ENCODE measurements at regions not wholly inside any gene's neighbourhood (a gene's known extent, or its start where the extent isn't known, plus 50 kb on each side); places are given as distances from the start of the nearest gene placed in this dataset.

DNA sequence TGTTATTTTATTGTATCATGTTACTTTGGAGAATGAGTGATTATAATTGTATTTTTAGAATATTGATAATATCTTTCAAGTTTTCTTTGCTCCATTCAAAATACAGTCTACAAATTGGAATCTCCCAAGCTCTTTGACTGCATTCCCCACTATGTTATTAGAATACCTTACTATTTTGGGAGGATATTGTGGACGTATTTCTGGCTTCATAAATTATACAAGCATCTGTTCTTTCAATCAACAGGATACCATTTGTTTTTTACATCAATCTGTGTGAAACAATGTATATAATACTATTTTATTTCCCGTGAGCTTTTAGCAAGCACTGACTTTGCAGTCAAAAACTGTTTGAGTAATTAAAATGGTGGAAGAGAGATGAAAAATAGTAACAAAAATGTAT is 226.5 kb downstream of the PTPRC start:
- H3K9me2 ChIP-seq (replicated peaks; ENCODE audit: insufficient read depth, low read length) = no peaks in the 10 kb centered on the region
- H3K4me2 ChIP-seq (ENCODE audit: low read depth, low read length, poor library complexity, severe bottlenecking) = no peak overlapping the region
- H3K9ac ChIP-seq (ENCODE audit: low read length) = no peak overlapping the region
- H3K79me2 ChIP-seq (ENCODE audit: insufficient read depth, low read length) = peaks cover 71% of the 10 kb centered on the region
- peaks cover 42% of the 10 kb centered on the region; the same call in 1 of the 2 replicates for H3K36me3 ChIP-seq (ENCODE audit: low read length)
- H3K9me3 ChIP-seq (ENCODE audit: insufficient read depth, low read length) = no peaks in the 10 kb centered on the region
- H2AFZ ChIP-seq (ENCODE audit: low read depth, low read length, severe bottlenecking) = no peak overlapping the region
- peaks cover 26% of the 10 kb centered on the region for H3F3A ChIP-seq (ENCODE audit: insufficient read depth)
- TF ChIP-seq, protein P1, sequence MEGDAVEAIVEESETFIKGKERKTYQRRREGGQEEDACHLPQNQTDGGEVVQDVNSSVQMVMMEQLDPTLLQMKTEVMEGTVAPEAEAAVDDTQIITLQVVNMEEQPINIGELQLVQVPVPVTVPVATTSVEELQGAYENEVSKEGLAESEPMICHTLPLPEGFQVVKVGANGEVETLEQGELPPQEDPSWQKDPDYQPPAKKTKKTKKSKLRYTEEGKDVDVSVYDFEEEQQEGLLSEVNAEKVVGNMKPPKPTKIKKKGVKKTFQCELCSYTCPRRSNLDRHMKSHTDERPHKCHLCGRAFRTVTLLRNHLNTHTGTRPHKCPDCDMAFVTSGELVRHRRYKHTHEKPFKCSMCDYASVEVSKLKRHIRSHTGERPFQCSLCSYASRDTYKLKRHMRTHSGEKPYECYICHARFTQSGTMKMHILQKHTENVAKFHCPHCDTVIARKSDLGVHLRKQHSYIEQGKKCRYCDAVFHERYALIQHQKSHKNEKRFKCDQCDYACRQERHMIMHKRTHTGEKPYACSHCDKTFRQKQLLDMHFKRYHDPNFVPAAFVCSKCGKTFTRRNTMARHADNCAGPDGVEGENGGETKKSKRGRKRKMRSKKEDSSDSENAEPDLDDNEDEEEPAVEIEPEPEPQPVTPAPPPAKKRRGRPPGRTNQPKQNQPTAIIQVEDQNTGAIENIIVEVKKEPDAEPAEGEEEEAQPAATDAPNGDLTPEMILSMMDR (IDR thresholded peaks at IDR 0.05; ENCODE audit: insufficient read depth, low read length, poor library complexity, severe bottlenecking) = no peak
- TF ChIP-seq EZH2phosphoT487 (conservative IDR thresholded peaks at IDR 0.05; ENCODE audit: low read length) = no peak
- no peak overlapping the region for H3K27ac ChIP-seq (ENCODE audit: low read depth, low read length)
- H4K20me1 ChIP-seq (ENCODE audit: low read depth, low read length) = peaks cover 21% of the 10 kb centered on the region; the same call in 1 of the 2 replicates
- H3K4me3 ChIP-seq (ENCODE audit: insufficient read depth, low read length, poor library complexity, severe bottlenecking) = no peak overlapping the region
- no peaks in the 10 kb centered on the region for H3K27me3 ChIP-seq (ENCODE audit: low read length)

DNA sequence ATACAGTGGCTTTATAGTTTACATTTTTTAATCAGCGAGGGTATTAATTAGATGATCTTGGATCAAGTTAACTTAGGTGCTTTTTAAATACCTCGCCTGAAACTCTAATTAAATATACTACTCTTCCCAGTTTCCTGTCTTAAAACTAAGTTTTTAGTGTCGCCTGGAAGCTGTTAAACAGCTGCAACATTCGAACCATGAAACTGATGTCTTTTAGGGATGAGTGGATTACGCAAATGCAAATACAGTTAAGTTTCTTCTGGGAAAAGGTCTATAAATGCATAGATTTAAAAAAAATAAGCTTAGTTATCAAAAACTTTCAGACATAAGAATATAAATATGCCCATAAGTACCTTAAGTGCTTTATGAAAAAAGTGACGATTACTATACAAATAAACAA is 228.3 kb downstream of the PTPRC start:
- peaks cover 49% of the 10 kb centered on the region; the same call in 1 of the 2 replicates for H3K36me3 ChIP-seq (ENCODE audit: low read length)
- H3F3A ChIP-seq (ENCODE audit: insufficient read depth) = peaks cover 35% of the 10 kb centered on the region
- H3K9ac ChIP-seq (ENCODE audit: low read length) = no peak overlapping the region
- H3K27me3 ChIP-seq (ENCODE audit: low read length) = no peaks in the 10 kb centered on the region
- H3K79me2 ChIP-seq (ENCODE audit: insufficient read depth, low read length) = peaks cover 69% of the 10 kb centered on the region
- TF ChIP-seq EZH2phosphoT487 (conservative IDR thresholded peaks at IDR 0.05; ENCODE audit: low read length) = no peak
- TF ChIP-seq, protein P1 (IDR thresholded peaks at IDR 0.05; ENCODE audit: insufficient read depth, low read length, poor library complexity, severe bottlenecking) = no peak
- no peak overlapping the region for H2AFZ ChIP-seq (ENCODE audit: low read depth, low read length, severe bottlenecking)
- no peak overlapping the region for H3K4me2 ChIP-seq (ENCODE audit: low read depth, low read length, poor library complexity, severe bottlenecking)
- H3K27ac ChIP-seq (ENCODE audit: low read depth, low read length) = no peak overlapping the region
- peaks cover 20% of the 10 kb centered on the region; the same call in 1 of the 2 replicates for H4K20me1 ChIP-seq (ENCODE audit: low read depth, low read length)
- H3K9me2 ChIP-seq (replicated peaks; ENCODE audit: insufficient read depth, low read length) = no peaks in the 10 kb centered on the region
- no peak overlapping the region for H3K4me3 ChIP-seq (ENCODE audit: insufficient read depth, low read length, poor library complexity, severe bottlenecking)
- H3K9me3 ChIP-seq (ENCODE audit: insufficient read depth, low read length) = no peaks in the 10 kb centered on the region

DNA sequence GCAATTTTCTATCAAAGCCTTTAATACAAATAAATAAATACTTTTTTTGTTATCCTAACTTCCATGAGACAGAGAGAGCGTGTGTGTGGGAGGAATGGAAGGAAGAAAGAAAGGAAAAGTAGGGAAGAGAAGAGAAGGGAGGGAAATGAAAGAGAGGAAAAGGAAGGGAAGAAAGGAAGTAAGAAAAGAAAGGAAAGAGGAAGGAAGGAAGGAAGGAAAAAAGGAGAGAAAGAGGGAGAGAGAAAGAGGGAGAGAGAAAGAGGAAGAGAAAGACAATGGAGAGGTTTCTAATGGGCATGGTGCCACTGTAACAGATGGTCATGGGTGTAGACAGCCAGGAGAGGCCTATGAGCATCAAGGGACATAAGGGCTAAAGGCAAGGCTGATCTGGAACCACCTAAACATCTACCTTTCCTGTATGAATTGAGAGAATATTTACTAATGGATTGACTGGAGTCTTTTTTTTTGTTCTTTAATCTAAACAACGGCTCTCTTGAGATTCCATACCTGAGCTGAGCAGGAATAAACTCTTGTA is 234.9 kb downstream of the PTPRC start:
- H3F3A ChIP-seq (ENCODE audit: insufficient read depth) = peaks cover 47% of the 10 kb centered on the region
- H4K20me1 ChIP-seq (ENCODE audit: low read depth, low read length) = peaks cover 10% of the 10 kb centered on the region; the same call in 1 of the 2 replicates
- H3K9me2 ChIP-seq (replicated peaks; ENCODE audit: insufficient read depth, low read length) = no peaks in the 10 kb centered on the region
- H3K27ac ChIP-seq (ENCODE audit: low read depth, low read length) = no peak overlapping the region
- no peak overlapping the region for H2AFZ ChIP-seq (ENCODE audit: low read depth, low read length, severe bottlenecking)
- no peak overlapping the region for H3K4me3 ChIP-seq (ENCODE audit: insufficient read depth, low read length, poor library complexity, severe bottlenecking)
- no peaks in the 10 kb centered on the region for H3K9me3 ChIP-seq (ENCODE audit: insufficient read depth, low read length)
- TF ChIP-seq, protein P1 (IDR thresholded peaks at IDR 0.05; ENCODE audit: insufficient read depth, low read length, poor library complexity, severe bottlenecking) = no peak
- no peak for TF ChIP-seq EZH2phosphoT487 (conservative IDR thresholded peaks at IDR 0.05; ENCODE audit: low read length)
- no peak overlapping the region for H3K4me2 ChIP-seq (ENCODE audit: low read depth, low read length, poor library complexity, severe bottlenecking)
- H3K79me2 ChIP-seq (ENCODE audit: insufficient read depth, low read length) = peaks cover 66% of the 10 kb centered on the region
- H3K27me3 ChIP-seq (ENCODE audit: low read length) = no peaks in the 10 kb centered on the region
- H3K9ac ChIP-seq (ENCODE audit: low read length) = no peak overlapping the region
- peaks cover 54% of the 10 kb centered on the region for H3K36me3 ChIP-seq (ENCODE audit: low read length)
